Liver (tissue), 8 donors: ENCODE measurements at regions not wholly inside any gene's neighbourhood (a gene's known extent, or its start where the extent isn't known, plus 50 kb on each side); places are given as distances from the start of the nearest gene placed in this dataset.

Experiments used
- DNase-seq: peaks from one replicate; pipeline ENCODE4 v3.0.0-alpha.2; 2017; ENCODE audit warnings: low spot score
- H3K27ac ChIP-seq, 2 donors: one replicate each; pipeline ENCODE4 v1.7.0; 2013; ENCODE audit warnings: inconsistent platforms in 2 of 2, low read length in 2 of 2, control low read depth in 1 of 2, low read depth in 1 of 2, mild to moderate bottlenecking in 1 of 2
- H3K27me3 ChIP-seq, 4 donors: one replicate each; pipeline versions ENCODE4 v1.6.1 to v1.7.0; 2013; ENCODE audit warnings: low read length in 3 of 4, inconsistent platforms in 1 of 4, mild to moderate bottlenecking in 1 of 4, moderate library complexity in 1 of 4; ENCODE audit not compliant: control insufficient read depth in 4 of 4, insufficient read depth in 4 of 4
- H3K36me3 ChIP-seq, 4 donors: one replicate each; pipeline versions ENCODE4 v1.6.1 to v1.7.0; 2013; ENCODE audit warnings: low read length in 3 of 4, mild to moderate bottlenecking in 3 of 4, low read depth in 1 of 4, moderate library complexity in 1 of 4; ENCODE audit not compliant: control insufficient read depth in 4 of 4, insufficient read depth in 3 of 4
- H3K4me1 ChIP-seq, 4 donors: one replicate each; pipeline versions ENCODE4 v1.6.1 to v1.7.0; 2013; ENCODE audit warnings: low read length in 3 of 4, mild to moderate bottlenecking in 3 of 4, moderate library complexity in 1 of 4; ENCODE audit not compliant: control insufficient read depth in 4 of 4, insufficient read depth in 4 of 4
- H3K4me3 ChIP-seq, 3 donors: one replicate each; pipeline versions ENCODE4 v1.6.1 to v1.7.0; 2013; ENCODE audit warnings: low read length in 3 of 3, control low read depth in 1 of 3, low read depth in 1 of 3, mild to moderate bottlenecking in 1 of 3
- H3K9ac ChIP-seq, 2 donors: one replicate each; pipeline ENCODE4 v1.7.0; 2013; ENCODE audit warnings: low read length in 2 of 2, mild to moderate bottlenecking in 2 of 2, moderate library complexity in 2 of 2, control low read depth in 1 of 2, low read depth in 1 of 2
- H3K9me3 ChIP-seq, 4 donors: one replicate each; pipeline versions ENCODE4 v1.6.1 to v1.7.0; 2013; ENCODE audit warnings: low read length in 3 of 4; ENCODE audit not compliant: control insufficient read depth in 4 of 4
- GABPA ChIP-seq, 2 donors: IDR thresholded peaks in 1 of 2; conservative IDR thresholded peaks in 1 of 2; 2 replicates each; pipeline ENCODE4 v1.6.1; 2016; ENCODE audit warnings: antibody characterized with exemption in 2 of 2, mild to moderate bottlenecking in 1 of 2, moderate library complexity in 1 of 2
- HNF4A ChIP-seq, 2 donors: conservative IDR thresholded peaks; 2 replicates each; pipeline ENCODE4 v1.6.1; 2016; ENCODE audit warnings: antibody characterized with exemption in 2 of 2, mild to moderate bottlenecking in 2 of 2
- NR2F2 ChIP-seq: IDR thresholded peaks from 2 replicates; pipeline ENCODE4 v1.6.1; 2016; ENCODE audit warnings: antibody characterized with exemption
- RAD21 ChIP-seq, 2 donors: IDR thresholded peaks; 2 replicates each; pipeline ENCODE4 v1.6.1; 2016; ENCODE audit warnings: antibody characterized with exemption in 2 of 2, mild to moderate bottlenecking in 2 of 2
- RXRA ChIP-seq, 2 donors: IDR thresholded peaks; 2 replicates each; pipeline ENCODE4 v1.6.1; 2017 to 2018; ENCODE audit warnings: antibody characterized with exemption in 2 of 2, mild to moderate bottlenecking in 1 of 2
- SP1 ChIP-seq: IDR thresholded peaks from 2 replicates; pipeline ENCODE4 v1.6.1; 2018; ENCODE audit warnings: antibody characterized with exemption, mild to moderate bottlenecking
- YY1 ChIP-seq: IDR thresholded peaks from 2 replicates; pipeline ENCODE4 v1.6.1; 2016; ENCODE audit warnings: antibody characterized with exemption, mild to moderate bottlenecking
- WGBS: extraction: QIAGEN DNeasy Blood & Tissue Kit; methylation state at CpG from one replicate; pipeline ENCODE4 v1.1.7; 2013; 5-methylcytosine and 5-hydroxymethylcytosine counted together
- TF ChIP-seq, protein P1 (sequence below): fragments of 150-350 bp; IDR thresholded peaks from 2 replicates; pipeline ENCODE4 v1.5.1; 2017; ENCODE audit warnings: improper control_type of control experiment, low read depth, low read length; ENCODE audit not compliant: missing input control
- TF ChIP-seq, protein P2 (sequence below): IDR thresholded peaks from 2 replicates; pipeline ENCODE4 v1.6.1; 2016; ENCODE audit warnings: antibody characterized with exemption, mild to moderate bottlenecking
- TF ChIP-seq, protein P3 (sequence below): IDR thresholded peaks from 2 replicates; pipeline ENCODE4 v1.6.1; 2016; ENCODE audit warnings: antibody characterized with exemption
- TF ChIP-seq, protein P4 (sequence below): IDR thresholded peaks from 2 replicates; pipeline ENCODE4 v1.6.1; 2016; ENCODE audit warnings: antibody characterized with exemption
- donor health status: healthy.
- donor health status: healthy.
- donor health status: healthy.
- donor health status: healthy.
- donor health status: healthy.

DNA sequence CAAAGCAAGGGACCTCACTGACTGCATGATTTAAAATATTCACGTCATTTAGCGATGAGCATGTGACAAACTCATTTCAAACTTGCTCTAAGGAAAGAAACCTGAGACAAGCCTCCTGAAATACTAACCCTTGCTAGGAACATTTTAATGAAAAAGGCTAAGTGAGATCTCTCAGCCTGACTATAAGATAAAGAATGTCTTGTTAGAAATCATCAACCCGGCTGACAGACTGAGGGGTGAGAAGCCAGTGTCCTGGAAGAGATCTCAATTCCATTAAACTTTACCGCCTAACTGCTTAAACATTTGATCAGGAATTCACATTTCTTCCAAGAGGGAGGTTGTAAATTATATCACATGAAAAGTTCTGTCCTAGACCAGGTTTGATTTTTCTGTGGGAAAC, 274.8 kb upstream of the EXOC2 start (continued):
- TF ChIP-seq, protein P1, sequence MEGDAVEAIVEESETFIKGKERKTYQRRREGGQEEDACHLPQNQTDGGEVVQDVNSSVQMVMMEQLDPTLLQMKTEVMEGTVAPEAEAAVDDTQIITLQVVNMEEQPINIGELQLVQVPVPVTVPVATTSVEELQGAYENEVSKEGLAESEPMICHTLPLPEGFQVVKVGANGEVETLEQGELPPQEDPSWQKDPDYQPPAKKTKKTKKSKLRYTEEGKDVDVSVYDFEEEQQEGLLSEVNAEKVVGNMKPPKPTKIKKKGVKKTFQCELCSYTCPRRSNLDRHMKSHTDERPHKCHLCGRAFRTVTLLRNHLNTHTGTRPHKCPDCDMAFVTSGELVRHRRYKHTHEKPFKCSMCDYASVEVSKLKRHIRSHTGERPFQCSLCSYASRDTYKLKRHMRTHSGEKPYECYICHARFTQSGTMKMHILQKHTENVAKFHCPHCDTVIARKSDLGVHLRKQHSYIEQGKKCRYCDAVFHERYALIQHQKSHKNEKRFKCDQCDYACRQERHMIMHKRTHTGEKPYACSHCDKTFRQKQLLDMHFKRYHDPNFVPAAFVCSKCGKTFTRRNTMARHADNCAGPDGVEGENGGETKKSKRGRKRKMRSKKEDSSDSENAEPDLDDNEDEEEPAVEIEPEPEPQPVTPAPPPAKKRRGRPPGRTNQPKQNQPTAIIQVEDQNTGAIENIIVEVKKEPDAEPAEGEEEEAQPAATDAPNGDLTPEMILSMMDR = no peak

DNA sequence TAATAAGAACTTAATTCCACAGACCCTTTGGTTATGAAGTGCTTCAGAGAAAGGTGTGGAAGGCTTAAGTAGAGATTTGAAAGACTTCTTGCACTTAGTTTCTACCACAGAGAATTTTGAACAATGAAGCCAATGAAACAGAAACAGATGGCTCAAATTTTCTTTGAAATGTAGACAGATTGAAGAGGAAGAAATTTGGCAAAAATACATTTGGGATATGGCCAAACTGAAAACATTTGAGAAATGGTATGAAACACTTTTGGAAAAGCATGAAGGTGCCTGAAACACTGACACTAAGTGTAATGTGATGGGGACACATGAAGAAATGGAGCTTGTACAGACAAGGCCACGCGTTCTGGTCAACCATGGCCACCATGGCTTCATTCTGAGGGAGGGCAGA, 272.4 kb upstream of the EXOC2 start:
- H3K27me3 ChIP-seq = no peaks in the 10 kb centered on the region
- no peaks in the 10 kb centered on the region for H3K4me1 ChIP-seq
- H3K27ac ChIP-seq = no peak overlapping the region
- H3K9ac ChIP-seq = no peak overlapping the region
- no peak for DNase-seq
- H3K4me3 ChIP-seq = no peak overlapping the region
- WGBS = 98% methylated on average over 2 of the region's 2 CpGs
- H3K36me3 ChIP-seq = no peaks in the 10 kb centered on the region
- H3K9me3 ChIP-seq = no peaks in the 10 kb centered on the region
- TF ChIP-seq, protein P2, sequence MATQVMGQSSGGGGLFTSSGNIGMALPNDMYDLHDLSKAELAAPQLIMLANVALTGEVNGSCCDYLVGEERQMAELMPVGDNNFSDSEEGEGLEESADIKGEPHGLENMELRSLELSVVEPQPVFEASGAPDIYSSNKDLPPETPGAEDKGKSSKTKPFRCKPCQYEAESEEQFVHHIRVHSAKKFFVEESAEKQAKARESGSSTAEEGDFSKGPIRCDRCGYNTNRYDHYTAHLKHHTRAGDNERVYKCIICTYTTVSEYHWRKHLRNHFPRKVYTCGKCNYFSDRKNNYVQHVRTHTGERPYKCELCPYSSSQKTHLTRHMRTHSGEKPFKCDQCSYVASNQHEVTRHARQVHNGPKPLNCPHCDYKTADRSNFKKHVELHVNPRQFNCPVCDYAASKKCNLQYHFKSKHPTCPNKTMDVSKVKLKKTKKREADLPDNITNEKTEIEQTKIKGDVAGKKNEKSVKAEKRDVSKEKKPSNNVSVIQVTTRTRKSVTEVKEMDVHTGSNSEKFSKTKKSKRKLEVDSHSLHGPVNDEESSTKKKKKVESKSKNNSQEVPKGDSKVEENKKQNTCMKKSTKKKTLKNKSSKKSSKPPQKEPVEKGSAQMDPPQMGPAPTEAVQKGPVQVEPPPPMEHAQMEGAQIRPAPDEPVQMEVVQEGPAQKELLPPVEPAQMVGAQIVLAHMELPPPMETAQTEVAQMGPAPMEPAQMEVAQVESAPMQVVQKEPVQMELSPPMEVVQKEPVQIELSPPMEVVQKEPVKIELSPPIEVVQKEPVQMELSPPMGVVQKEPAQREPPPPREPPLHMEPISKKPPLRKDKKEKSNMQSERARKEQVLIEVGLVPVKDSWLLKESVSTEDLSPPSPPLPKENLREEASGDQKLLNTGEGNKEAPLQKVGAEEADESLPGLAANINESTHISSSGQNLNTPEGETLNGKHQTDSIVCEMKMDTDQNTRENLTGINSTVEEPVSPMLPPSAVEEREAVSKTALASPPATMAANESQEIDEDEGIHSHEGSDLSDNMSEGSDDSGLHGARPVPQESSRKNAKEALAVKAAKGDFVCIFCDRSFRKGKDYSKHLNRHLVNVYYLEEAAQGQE = no peak
- TF ChIP-seq GABPA (IDR thresholded peaks at IDR 0.05 in 1 of 2, conservative IDR thresholded peaks at IDR 0.05 in 1 of 2) = no peak
- TF ChIP-seq NR2F2 = no peak
- TF ChIP-seq, protein P3, sequence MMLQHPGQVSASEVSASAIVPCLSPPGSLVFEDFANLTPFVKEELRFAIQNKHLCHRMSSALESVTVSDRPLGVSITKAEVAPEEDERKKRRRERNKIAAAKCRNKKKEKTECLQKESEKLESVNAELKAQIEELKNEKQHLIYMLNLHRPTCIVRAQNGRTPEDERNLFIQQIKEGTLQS = no peak

DNA sequence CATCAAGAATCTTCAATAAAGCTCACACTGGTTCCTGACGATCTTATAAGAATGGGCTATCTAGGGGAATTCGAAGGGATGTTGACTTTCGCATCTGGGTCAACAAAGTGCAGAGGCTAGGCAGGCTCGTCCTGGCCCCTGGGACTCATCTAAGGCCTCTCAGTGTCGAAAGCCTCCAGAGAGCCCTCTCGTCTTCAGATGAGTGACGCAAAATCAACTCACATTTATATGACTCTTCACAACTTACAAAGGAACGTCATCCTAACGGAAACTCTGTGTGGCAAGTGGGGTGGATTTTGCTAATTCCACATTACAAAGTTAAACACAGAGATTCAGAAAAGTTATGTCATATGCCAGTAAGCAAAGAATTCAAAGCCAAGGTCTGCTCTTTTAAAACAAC, 270.5 kb upstream of the EXOC2 start:
- H3K36me3 ChIP-seq = no peaks in the 10 kb centered on the region
- WGBS = 82% methylated on average over 9 of the region's 9 CpGs
- no peaks in the 10 kb centered on the region for H3K27me3 ChIP-seq
- H3K9me3 ChIP-seq = no peaks in the 10 kb centered on the region
- no peak for DNase-seq
- no peak overlapping the region for H3K27ac ChIP-seq
- no peak overlapping the region for H3K9ac ChIP-seq
- TF ChIP-seq HNF4A (conservative IDR thresholded peaks at IDR 0.05) (no peak), SP1 (no peak), YY1 (no peak), RXRA (IDR thresholded peaks at IDR 0.05) (no peak)
- TF ChIP-seq, protein P3 = no peak
- no peak overlapping the region for H3K4me3 ChIP-seq
- H3K4me1 ChIP-seq = no peaks in the 10 kb centered on the region

DNA sequence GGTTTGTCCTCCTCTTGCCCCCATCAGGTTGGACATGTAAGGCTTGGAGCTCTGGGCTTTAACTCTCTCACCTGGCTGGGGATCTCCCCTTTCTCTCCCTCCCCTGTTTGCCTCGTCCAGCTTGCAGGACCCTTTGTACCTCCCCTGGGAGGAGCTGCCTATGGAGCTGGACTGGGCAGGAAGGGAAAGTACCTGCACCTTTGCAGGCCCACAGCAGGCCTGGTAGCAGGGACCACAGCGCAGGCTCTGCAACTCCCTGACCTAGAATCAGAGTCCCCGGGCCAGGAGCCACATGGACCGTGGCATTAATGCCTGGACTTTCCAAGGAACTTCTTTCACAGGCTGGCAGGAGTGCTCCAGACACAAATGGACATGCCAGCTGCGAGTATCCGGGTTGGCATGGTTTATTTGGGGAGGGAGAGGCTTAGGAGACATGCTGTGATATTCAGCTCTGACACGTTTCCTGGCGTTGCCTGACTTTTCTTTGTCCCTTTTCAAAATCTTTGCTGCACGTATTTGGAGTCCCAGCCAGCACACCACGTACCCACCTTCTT, 268.5 kb upstream of the EXOC2 start:
- no peaks in the 10 kb centered on the region for H3K27me3 ChIP-seq
- 87% methylated on average over 10 of the region's 10 CpGs for WGBS
- no peak overlapping the region for H3K27ac ChIP-seq
- no peaks in the 10 kb centered on the region for H3K36me3 ChIP-seq
- H3K4me1 ChIP-seq = no peaks in the 10 kb centered on the region
- DNase-seq = no peak
- H3K9me3 ChIP-seq = no peaks in the 10 kb centered on the region
- no peak overlapping the region for H3K4me3 ChIP-seq
- no peak overlapping the region for H3K9ac ChIP-seq
- TF ChIP-seq, protein P4, sequence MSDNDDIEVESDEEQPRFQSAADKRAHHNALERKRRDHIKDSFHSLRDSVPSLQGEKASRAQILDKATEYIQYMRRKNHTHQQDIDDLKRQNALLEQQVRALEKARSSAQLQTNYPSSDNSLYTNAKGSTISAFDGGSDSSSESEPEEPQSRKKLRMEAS = no peak
- TF ChIP-seq, protein P3 = no peak
- TF ChIP-seq, protein P1 = no peak
- TF ChIP-seq RAD21 (IDR thresholded peaks at IDR 0.05) = no peak
- no peak for TF ChIP-seq NR2F2
- TF ChIP-seq, protein P2 = no peak
- TF ChIP-seq SP1 = no peak
